ENCODE measurements at regions not wholly inside any gene's neighbourhood (a gene's known extent, or its start where the extent isn't known, plus 50 kb on each side); places are given as distances from the start of the nearest gene placed in this dataset.
"Not testable (repeated sequence)": the region's sequence is repeated elsewhere in the genome, so short reads cannot be mapped to it uniquely, and the experiment has no call there.

DNA sequence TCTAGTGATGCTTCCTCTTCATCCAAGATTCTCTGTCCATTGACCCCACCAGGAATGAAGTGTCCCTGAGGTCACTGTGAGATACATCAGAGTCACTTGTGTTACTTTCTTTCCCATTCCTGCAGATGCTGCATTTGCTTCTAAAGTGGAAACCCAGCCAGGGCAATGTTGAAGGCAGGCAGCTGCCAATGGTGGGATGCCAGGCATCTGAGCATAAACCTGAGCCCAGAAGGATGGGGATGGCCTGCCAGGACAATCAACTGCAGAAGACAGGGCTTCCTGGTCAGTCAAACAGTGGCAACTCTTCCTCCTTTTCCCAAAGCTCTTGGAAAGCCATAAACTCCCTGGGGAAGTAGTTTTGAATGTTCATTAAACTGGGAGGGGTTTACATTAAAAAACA is 178.0 kb upstream of the TMEM132C start:
- DNase-seq (ENCODE audit: low read depth): no peak

DNA sequence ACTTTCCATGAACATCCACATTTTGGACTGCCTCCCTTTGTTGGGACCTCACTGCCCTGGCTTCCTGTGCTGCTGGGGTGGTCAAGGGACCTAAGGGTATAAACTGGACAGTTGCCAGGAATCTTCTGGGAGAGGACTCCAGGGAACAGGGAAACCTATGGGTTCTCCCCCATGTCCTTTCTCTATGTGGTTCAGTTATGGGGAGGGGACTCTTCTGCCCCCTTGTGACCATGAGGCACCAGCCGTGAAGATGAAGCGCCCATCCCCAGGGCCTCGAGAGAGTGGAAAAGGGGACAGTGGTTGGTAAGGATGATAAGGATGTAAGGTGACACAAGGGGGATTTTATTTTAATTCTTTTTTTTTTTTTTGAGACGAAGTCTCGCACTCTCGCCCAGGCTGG is 177.0 kb upstream of the TMEM132C start:
- DNase-seq (ENCODE audit: low read depth): no peak

DNA sequence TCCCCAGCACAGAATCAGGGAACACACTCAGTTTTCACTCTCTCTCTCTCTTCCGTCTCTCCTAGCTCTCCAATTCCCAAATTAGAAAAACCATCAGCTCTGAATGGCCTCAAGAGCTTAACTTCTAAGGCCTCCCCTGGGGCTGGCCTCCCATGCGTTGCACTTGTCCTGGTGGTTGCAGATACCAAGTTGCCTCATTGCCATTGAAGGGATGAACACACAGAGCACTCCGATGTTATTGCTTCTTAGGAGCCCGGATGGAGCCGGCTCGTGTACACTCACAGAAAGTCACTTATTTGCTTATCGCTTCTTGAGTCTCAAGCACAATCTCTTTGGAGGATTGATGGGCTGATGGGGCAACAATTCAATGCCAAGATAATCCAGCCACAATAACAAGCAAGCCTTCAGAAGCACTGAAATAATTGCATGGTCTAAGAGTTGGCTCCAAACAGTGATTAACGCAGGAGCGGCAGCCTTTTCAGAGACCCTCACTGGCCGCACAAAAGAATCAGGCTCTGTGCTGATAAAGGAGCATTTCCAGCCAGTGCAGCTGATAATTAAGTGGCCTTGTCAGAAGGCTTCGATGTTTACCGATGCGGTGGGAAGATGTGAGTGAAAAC is 175.8 kb upstream of the TMEM132C start:
- no peak for DNase-seq (ENCODE audit: low read depth)

DNA sequence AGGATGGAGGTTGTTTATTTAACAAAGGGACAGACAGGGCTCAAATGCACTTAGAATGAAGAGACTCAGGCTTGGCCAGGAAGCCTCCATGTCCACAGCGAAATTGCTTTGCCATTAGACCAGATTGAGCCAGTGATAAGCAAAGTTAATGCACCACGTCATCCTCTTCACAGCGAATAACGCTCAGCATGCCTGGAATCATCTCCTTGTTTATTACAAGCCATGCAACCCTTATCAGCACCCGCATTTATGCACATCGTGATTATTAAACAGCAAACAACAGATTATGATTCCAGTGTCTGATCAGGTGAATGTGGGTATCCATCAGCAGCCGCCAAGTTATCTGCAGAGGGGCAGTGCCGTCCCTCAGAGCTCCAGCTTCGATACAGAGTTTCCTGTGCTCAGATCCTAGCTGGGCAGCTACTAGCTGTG is 175.0 kb upstream of the TMEM132C start:
- no peak for DNase-seq (ENCODE audit: low read depth)

DNA sequence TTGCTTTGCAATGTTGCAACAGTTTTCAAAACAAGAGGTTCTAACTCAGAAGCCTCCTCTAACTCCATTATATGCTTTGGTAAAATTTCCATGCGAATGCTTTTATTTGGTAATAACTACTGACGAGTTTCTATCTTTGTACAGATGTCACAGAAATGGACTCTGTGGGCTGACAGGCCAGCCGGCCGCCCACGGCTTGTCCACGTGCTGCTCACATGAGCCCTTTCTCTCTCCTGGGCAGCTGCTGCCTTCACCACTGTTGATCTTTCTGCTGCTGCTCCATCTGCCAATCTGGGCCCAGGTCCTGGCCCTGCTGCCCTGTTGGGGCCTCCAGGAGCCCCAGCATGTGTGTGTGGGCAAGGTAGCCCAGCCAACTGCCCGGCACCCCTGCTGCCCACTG is 168.2 kb upstream of the TMEM132C start:
- DNase-seq (ENCODE audit: low read depth): no peak

DNA sequence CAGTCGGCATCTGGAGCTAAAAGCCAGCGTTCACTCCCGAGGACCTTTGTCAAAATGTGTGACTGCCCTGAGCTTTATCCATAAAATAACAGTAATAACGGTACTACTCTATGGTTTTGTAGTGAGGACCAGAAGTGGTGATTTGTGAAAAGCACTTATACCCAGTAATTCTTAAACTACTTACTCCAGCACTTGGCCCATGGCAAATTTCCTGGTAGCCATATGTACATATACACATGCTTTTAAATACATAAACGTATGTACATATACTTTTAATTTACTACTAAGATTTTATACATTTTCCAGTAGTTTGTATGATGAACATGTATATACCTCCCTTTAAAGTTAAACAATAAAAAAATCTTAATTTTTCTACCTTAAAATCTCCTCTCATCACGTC is 163.8 kb upstream of the TMEM132C start:
- DNase-seq (ENCODE audit: low read depth): no peak

DNA sequence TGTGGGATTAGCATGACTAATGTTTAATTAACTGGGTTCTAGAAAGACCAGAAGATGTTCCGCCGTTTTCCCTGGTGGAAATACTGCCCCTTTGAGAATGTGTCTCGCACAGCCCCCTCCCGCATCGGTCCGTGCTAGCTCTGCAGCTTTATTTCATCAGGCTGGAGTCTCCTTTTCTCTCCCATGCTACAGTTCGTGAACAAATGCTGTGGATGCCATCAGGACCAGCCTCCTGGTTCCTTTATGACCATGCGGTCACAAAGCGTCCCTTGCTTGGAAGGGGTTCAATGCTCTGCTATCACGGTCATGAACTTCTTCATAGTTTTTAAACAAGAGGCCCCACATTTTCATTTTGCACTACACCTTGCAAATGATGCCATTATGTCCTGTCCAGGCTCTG is 157.7 kb upstream of the TMEM132C start:
- no peak for DNase-seq (ENCODE audit: low read depth)

DNA sequence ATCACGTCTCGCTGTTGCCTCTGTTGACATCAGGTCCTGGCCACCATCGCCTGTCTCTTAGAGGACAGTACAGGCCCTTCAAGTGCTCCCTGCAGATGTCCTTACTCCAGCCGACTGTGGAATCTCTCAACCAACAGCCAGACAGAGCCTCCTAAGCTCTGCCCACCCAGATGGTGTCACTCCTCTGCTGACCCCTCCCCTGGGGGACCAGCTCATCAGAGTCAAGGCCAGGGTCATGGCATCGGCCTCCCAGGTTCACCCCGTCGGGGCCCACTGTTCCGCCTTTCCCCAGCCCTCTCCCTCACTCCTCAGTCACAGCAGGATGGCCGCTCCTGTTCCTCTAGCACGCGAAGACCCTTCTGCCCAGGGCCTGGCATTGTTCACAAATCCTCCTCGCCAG is 157.3 kb upstream of the TMEM132C start:
- no peak for DNase-seq (ENCODE audit: low read depth)

DNA sequence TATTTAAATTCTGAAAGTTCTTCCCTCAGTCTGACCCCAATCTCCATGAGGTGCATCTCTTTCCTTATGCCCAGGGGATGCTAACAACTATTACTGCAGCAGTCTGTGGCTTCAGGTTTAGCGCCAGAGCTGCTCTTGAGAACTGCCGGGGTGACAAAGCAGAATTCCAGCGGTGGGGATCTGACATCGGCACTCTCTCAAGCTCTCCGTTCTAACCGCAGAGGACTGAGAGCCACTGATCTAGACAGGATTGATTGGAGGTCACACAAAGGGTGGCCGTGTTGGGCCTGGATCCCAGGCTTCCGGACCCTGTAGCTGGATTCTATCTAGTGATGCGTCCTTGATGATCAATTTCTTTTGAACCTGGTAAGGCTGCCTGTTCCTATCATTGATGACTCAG is 155.6 kb upstream of the TMEM132C start:
- no peak for DNase-seq (ENCODE audit: low read depth)

DNA sequence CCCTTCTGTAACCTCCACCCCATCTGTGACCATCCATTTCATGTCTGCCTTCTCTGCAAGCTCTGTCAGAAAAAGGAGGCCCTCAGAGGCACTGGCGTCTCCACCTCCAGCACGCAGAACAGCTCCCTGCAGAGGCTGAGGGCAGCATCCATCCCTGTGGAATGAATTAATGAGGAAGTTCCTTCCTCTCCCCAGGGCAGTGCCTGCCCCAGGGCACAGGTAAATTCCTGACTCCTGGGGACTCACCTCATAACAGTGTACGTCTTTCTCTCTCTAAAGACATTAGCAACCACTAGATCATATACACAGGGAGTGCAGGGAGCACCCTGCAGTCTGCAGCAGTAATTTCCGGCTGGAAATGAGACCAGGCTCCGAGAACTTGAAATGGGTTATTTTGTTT is 155.0 kb upstream of the TMEM132C start:
- DNase-seq (ENCODE audit: low read depth): no peak

DNA sequence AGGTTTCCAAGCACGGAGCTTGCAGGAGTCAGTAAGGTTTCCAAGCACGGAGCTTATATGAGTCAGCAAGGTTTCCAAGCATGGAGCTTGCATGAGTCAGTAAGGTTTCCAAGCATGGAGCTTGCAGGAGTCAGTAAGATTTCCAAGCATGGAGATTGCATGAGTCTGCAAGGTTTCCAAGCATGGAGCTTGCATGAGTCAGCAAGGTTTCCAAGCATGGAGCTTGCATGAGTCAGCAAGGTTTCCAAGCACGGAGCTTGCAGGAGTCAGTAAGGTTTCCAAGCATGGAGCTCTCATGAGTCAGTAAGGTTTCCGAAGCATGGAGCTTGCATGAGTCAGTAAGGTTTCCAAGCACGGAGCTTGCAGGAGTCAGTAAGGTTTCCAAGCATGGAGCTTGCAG is 153.7 kb upstream of the TMEM132C start:
- DNase-seq (ENCODE audit: low read depth): not testable (repeated sequence)

DNA sequence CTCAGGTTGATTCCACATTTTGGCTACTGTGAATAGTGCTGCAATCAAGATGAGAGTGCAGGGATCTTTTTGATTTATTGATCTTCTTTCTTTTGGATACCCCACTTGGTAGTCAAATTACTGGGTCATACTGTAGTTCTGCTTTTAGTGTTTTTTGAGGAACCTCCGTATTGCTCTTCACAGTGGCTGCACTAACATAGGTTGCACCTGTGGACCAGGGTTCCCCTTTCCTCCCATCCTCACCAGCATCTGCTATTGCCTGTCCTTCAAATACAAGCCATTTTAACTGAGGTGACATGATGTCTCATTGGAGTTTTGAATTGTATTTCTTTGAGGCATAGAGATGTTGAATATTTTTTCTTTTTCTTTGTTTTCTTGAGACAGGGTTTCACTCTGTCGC is 152.5 kb upstream of the TMEM132C start:
- DNase-seq (ENCODE audit: low read depth): no peak

DNA sequence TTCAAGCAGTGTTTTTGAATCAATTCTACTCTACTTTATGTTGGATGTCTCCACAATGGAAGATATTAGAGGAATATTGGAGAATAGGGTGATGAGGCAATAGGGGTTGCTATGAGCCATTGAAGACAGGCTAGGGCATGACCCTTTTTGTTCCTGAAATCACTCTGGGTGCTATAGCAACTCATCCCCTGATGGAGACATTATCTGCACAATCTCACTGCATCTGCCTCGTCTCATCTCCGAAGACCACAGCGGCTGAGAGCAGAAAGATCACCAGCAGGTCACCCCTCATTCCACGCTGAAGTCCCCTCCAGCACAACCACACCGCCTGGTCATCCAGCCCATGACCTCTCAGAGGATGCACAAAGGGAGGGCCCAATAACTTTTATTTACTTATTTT is 150.4 kb upstream of the TMEM132C start:
- no peak for DNase-seq (ENCODE audit: low read depth)

DNA sequence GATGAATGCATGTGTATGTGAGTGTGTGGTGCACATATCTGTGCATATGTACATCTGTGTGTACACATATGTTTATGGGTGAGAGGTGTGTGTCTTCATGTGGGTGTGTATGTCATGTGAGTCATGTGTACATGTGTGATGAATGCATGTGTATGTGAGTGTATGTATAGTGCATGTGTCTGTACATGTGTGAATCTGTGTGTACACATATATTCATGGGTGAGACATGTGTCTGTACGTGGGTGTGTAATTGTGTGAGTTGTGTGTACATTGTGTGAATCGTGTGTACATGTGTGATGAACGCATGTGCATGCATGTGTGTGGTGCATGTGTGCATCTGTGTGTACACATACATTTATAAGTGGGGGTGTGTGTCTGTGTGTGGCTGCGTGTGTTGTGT is 146.9 kb upstream of the TMEM132C start:
- DNase-seq (ENCODE audit: low read depth): no peak

DNA sequence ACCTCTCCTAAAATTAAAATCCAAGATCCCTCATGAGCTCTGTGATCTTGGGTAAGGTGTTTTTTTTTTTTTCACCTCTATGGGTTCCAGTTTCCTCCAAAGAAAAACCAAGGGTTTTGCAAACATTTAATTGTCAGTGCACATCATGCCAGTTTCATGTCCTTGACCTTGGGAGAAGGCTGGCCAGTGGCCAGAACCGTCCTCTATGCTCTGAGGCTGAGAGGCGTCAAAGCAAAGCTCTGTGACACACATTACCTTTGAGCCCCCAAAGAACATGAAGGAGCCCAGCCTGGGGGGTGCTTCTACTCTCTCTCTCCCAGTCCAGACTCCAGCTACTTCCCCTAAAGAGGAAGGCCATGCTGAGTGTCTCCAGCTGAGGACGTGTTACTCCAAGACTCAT is 145.5 kb upstream of the TMEM132C start:
- DNase-seq (ENCODE audit: low read depth): no peak

DNA sequence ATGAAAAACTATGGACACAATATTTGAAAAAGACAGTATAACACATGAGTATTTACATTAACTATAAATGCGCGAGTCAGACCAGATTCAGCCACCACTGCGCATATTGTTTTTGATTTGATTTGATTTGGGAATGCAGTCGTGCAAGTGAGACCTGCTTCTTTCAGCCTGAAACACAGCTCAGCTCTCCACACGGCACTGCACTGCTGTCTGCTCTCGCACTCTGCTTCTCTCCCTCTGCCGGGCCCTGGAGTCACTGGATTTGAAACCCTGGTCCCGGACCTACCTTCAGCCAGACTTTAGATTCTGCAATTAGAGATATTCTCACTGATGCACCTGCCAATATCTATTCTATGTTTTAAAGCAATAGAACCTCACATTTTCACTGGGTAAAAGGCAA is 143.9 kb upstream of the TMEM132C start:
- DNase-seq (ENCODE audit: low read depth): no peak

DNA sequence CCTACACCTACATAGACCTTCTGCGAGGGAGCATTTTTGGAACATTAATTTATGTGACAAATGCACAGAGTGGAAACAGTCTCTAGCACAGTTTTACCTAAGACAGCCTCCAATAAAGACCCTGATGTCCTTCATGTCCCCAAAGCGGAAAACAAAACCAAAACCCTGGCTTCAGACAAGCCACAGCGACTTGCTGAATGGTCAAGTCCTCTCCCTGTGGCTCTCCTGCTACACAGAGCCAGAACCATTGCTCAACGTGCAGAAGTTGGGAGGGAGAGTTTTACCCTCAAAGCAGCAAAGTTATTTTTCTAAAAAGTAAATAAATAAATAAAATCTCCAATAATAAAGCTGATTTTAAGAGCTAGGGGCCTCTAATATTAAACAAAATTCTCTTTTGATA is 135.0 kb upstream of the TMEM132C start:
- DNase-seq (ENCODE audit: low read depth): no peak

DNA sequence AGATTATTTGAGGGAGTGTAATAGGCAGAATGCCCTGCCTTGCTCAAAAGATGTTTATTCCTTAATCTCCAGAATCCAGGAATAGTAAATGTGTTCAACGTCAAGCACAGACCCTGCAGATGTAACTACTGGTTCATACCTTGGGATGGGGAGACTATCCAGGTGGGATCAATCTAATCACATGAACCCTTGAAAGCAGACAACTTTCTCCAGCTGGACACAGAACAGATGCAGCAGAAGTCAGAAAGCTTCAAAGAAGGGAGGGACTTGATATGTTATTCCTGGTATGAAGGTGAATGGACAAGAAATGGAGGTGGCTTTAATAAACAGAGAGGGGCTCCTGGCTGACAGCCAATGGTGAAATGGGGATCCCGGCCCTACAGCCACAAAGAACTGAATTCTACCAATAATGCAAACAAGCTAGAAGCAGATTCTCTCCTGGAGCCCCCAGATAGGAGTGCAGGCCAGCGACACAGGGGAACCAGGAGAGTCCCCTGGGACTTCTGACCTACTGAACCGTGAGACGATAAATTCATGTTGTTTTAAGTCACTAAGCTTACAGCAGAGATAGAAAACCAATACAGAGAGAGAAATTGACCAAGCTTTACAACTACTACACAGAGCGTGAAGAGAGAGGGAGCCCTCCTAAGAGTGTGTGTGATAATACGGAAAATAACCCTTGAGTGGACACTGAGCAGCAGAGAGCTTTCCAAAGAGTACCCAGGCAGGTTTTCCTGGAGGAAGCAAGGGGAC is 133.5 kb upstream of the TMEM132C start:
- DNase-seq (ENCODE audit: low read depth): no peak

DNA sequence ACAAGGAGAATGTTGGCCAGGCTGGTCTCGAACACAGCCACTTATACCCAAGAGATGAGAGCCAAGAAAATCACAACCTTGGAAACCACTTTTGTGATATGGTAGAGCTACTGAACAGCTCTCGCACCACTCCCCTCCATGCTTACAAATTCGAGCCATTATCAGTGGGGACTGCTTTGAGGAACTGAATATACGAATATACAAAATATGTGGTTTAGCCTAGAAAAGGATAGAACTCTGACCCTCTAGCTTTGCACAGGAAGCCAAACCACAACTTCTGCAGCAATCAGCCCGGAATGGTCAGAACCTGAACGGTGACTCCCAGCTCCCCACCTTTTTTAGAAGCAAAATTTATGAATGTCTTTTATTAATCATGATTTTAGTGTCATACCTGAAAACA is 129.8 kb upstream of the TMEM132C start:
- DNase-seq (ENCODE audit: low read depth): no peak

DNA sequence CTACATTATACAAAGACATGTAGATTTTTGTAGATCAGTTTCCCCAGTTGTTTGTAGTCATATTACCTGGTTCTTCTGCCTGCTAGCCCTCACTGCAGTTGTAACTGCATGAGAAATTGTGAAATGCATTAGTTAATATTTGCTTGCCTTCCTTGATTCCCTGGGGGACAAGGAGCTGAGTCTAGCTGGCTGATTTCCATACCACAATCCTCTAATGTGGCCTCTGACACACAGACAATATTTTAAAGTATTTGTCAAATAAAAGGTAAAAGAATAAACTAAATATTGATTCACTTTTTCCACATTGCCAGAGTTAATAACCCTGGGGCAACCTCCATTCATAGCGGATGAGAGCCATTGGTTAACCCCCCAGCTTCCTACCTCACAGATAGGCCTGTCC is 128.8 kb upstream of the TMEM132C start:
- no peak for DNase-seq (ENCODE audit: low read depth)

DNA sequence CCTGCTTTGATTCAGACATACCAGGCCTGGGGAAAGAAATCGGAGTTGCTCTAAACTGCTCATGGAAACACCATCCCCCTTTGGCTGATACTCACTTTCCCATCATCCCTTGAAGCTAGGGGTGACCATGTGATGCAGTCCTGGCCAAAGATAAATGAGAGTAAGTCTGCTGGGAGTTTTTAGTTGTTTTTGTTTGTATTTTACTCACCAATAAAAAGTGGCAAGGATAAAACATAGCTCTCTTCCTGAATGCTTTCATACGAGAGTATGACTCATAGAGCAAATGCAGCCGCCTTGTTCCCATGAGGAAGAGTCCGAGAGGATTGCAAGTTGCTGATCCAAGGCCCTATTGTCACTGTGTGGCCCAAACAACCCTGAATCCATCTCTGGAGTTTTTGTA is 126.4 kb upstream of the TMEM132C start:
- no peak for DNase-seq (ENCODE audit: low read depth)

DNA sequence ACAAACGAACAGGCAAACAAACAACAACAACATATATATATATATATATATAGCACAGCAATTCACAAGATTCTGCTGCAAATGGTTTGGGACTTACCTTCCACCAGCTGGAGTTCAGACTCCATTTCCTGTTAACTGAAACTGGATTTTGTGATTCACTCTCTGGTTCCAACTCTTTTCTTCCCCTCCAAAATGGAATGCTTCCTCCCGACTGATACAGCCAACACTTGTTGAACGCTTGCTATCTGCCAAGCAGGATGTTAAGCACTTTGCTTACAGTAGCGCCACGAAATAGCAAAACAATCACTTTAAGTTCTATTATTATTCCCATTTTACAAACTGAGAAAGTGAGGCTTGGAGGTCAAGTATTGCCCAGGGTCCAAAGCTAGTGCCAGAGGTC is 116.0 kb upstream of the TMEM132C start:
- no peak for DNase-seq (ENCODE audit: low read depth)

DNA sequence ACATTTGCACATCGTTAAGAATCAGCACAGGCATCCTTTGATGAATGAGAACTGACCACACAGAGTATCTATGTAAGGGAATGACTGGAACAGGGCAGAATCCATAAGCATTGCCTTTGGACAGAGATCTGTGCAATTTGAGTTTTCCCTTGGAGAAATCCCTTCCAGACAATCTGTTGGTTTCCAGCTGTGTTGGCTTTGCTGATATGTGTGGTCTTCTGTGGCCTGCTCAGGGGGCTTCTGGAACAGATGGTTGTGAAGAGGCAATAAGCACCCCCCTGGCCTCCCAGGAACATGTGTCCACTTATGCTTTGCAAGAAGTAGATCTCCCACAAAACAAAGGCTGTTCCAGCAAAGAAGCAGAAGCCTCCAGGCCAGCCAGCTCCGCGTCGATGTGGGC is 111.4 kb upstream of the TMEM132C start:
- DNase-seq (ENCODE audit: low read depth): no peak

DNA sequence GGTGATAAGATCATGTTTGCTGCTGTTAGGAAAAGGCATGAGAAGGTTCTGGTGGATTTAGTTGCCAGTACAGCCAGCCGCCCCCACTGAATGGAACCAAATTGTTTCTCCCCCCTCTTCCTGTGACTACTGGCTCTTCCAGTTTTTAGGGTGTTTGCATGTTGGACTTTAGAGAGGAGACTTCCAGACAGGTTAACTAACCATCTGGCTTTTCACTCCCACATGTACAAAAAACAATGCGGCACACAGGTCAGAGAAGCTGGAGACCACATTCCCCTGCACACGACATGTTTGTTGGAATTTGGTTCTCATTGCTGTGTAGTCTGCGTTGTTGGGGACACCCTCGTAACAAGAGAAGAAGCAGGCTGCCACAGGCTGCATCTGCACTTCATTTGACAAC is 103.9 kb upstream of the TMEM132C start:
- DNase-seq (ENCODE audit: low read depth): no peak
